ENCODE measurements at regions not wholly inside any gene's neighbourhood (a gene's known extent, or its start where the extent isn't known, plus 50 kb on each side); places are given as distances from the start of the nearest gene placed in this dataset.
"Not testable (repeated sequence)": the region's sequence is repeated elsewhere in the genome, so short reads cannot be mapped to it uniquely, and the experiment has no call there.

GRCh38 chr21:9010121-9010795 lies 1511.1 kb upstream of the TPTE start:
- TF ChIP-seq, protein P1, sequence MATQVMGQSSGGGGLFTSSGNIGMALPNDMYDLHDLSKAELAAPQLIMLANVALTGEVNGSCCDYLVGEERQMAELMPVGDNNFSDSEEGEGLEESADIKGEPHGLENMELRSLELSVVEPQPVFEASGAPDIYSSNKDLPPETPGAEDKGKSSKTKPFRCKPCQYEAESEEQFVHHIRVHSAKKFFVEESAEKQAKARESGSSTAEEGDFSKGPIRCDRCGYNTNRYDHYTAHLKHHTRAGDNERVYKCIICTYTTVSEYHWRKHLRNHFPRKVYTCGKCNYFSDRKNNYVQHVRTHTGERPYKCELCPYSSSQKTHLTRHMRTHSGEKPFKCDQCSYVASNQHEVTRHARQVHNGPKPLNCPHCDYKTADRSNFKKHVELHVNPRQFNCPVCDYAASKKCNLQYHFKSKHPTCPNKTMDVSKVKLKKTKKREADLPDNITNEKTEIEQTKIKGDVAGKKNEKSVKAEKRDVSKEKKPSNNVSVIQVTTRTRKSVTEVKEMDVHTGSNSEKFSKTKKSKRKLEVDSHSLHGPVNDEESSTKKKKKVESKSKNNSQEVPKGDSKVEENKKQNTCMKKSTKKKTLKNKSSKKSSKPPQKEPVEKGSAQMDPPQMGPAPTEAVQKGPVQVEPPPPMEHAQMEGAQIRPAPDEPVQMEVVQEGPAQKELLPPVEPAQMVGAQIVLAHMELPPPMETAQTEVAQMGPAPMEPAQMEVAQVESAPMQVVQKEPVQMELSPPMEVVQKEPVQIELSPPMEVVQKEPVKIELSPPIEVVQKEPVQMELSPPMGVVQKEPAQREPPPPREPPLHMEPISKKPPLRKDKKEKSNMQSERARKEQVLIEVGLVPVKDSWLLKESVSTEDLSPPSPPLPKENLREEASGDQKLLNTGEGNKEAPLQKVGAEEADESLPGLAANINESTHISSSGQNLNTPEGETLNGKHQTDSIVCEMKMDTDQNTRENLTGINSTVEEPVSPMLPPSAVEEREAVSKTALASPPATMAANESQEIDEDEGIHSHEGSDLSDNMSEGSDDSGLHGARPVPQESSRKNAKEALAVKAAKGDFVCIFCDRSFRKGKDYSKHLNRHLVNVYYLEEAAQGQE (IDR thresholded peaks at IDR 0.05) = not testable (repeated sequence)
- TF ChIP-seq, protein P2, sequence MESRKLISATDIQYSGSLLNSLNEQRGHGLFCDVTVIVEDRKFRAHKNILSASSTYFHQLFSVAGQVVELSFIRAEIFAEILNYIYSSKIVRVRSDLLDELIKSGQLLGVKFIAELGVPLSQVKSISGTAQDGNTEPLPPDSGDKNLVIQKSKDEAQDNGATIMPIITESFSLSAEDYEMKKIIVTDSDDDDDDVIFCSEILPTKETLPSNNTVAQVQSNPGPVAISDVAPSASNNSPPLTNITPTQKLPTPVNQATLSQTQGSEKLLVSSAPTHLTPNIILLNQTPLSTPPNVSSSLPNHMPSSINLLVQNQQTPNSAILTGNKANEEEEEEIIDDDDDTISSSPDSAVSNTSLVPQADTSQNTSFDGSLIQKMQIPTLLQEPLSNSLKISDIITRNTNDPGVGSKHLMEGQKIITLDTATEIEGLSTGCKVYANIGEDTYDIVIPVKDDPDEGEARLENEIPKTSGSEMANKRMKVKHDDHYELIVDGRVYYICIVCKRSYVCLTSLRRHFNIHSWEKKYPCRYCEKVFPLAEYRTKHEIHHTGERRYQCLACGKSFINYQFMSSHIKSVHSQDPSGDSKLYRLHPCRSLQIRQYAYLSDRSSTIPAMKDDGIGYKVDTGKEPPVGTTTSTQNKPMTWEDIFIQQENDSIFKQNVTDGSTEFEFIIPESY (IDR thresholded peaks at IDR 0.05) = not testable (repeated sequence)
- not testable (repeated sequence) for TF ChIP-seq CTCF (IDR thresholded peaks at IDR 0.05; ENCODE audit: low read depth, low read length, missing input control); TAF1 (conservative IDR thresholded peaks at IDR 0.05); JUND (IDR thresholded peaks at IDR 0.05); YY1 (IDR thresholded peaks at IDR 0.05)
